GM18907 (cell line): ENCODE measurements at regions not wholly inside any gene's neighbourhood (a gene's known extent, or its start where the extent isn't known, plus 50 kb on each side); places are given as distances from the start of the nearest gene placed in this dataset.
"Not testable (repeated sequence)": the region's sequence is repeated elsewhere in the genome, so short reads cannot be mapped to it uniquely, and the experiment has no call there.

ENCODE experiments used
- ATAC-seq: cut with Tn5 transposase; IDR thresholded peaks from one replicate; pipeline ENCODE4 v1.9.1; 2021; ENCODE audit warnings: mild to moderate bottlenecking, moderate library complexity; ENCODE audit not compliant: unreplicated experiment

- ATAC-seq = no peak
Measured at GRCh38 chr12:59056966-59057365, 136.7 kb upstream of the LRIG3 start.

GRCh38 chr12:59055204-59055860, 135.0 kb upstream of the LRIG3 start:
- ATAC-seq = peak; percentile 83

DNA sequence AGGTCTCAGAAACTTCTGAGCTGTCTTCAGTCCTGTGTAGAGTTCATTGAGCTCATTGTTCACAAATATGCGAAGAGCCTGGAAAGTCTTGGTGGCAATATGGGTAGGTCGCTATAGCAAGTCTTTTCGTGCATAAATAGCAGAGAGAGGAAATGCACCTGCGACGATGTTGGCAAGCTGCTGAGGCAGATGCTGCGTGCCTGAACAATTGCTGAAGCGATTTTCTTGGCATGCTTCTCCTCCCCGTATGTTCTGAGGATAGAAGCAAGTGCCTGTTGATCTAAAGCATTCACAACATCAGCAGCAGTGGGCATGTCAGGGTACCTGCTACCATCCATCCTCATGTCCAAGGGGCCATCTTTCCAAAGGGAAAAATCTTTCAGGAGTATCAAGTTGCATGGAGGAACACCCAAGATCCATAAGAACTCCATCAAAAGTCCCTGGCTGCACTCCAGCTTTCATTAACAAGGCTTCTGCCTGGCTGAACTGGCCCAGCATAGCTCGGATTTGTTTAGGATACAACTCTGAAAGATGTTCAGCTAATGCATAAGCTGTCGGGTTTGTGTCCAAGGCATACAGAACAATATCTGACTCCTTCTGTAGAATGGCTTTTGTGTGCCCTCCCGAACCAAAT, 133.1 kb upstream of the LRIG3 start:
- not testable (repeated sequence) for ATAC-seq

GRCh38 chr12:59046763-59047534, 126.6 kb upstream of the LRIG3 start:
- no peak for ATAC-seq

DNA sequence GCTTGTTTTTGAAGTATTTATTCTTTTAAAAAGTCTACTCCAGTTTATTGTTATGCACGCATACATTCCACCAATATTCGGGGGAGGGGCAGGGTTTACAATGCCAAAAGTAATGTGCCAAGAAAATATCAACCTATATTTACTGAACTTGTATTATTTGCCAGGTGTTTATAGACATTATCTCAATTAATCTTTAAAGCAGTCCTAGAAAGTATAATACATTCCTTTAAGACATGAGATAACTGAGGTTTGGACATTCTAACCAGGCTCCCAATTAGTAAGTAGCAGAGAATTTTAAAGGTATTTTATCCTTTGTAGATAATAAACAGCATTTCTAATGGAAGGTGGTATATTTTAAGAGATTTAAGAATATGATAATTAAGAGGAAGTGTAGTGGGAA, 124.5 kb upstream of the LRIG3 start:
- ATAC-seq = no peak

DNA sequence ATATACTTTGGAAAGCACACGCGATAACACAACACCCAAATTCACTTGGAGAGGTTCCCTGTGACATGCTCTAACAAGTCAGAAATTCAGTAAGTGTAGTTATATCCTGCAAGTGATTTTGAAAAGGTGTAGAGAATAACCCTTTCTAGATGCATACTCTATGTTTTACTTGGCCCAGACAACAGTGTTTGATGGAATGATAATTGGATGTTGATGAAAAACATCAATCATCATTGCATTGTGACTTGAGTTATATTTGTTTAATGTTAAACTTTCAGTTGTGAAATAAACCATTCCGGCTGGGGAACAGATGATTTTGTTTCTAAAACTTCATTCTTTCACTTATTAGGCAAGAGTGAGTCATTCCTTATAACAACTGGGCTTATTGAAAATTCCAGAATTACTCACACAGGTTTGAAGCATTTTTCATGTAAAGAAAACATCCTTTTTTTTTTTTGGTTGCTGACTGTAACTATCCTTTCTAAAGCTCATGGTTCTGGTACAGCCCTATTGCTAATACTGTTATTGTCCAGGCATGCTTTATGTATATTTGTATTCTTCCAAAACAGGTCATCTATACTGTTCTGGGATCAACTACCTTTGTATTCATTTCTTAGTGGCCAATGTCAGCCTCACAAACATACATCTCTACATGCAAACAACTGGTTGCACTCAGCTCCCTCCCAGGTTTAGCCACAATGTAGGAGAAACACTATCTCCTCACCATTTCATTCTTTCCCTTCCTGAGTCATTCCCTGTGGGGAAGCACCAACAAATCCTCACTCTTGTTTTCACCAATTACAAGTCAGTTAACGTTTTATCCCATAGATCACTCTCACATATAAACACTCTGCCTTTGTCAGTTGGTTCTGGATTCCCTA, 121.2 kb upstream of the LRIG3 start:
- no peak for ATAC-seq

GRCh38 chr12:59040656-59041055, 120.4 kb upstream of the LRIG3 start:
- no peak for ATAC-seq

DNA sequence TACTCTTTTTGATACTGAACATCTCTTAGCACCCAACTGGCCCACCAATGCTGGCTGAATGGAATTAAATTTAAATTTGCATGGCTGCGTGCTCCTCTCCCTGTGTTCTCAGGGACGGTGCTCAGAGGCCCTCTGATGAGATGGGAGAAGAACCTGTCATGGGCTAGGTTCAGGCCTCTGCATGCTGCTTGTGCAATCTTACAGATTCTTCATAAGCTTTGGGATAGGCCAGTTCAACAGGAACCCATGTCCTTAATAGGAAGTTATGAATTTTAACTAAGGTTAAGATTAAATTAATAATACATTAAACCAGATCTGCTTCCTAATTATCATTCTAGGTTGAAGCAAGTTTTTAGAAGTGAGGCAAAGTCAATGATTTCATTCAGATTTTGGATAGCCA, 119.7 kb upstream of the LRIG3 start:
- ATAC-seq = no peak

GRCh38 chr12:59039005-59039404, 118.7 kb upstream of the LRIG3 start:
- no peak for ATAC-seq

DNA sequence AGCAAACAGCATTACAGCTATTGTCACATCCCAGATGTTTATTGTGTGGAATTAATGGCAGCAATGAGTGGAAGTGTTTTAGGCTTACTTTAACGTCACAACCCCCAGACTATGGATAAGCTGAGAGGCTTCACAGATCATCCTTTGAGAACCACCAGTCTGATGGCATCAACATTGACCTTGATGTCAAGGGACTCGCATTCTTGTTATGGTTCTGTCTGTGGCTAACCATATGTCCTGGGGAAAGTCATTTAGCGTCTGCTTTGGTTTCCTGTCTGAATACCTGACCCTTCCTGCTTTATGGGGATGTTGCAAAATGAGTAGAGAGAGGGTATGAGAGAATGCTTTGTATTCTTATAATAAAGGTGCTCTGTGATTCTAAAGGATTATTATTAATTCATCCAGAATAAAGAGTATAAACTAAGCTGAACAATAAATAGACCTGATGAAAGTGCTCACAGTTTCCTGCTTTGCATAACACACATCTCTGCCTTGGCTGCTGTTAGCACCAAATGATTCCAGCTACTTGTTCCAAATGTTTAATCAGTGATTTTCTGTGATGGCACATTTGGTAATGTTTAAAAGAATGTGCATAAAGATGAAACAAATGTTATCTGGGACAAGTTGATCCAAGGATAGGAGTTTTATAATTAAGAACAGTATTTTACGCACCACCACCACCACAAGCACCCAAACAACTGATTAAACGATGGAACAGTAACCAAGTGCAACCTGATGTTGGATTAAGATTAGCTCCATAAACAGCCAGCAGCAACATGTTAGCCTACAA, 116.9 kb upstream of the LRIG3 start:
- ATAC-seq = no peak

DNA sequence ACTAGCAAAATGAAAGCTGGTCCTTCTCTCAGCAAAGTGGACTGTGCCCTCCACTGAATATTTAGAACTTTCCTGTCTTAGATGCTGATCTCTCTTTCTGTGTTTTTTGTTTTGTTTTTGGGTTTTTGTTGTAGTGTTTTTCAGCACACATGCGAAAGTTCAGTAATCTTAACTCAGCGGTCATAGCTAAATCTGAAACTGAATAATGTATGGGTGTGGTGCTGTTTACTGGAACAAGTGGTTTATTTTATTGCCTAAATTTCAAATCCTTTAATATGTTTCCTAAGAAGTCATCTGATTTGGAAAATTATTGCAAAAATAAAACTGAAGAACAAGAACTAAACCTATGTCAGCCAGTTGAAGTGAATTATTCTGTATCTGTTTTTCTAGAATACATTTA, 116.0 kb upstream of the LRIG3 start:
- ATAC-seq = no peak

DNA sequence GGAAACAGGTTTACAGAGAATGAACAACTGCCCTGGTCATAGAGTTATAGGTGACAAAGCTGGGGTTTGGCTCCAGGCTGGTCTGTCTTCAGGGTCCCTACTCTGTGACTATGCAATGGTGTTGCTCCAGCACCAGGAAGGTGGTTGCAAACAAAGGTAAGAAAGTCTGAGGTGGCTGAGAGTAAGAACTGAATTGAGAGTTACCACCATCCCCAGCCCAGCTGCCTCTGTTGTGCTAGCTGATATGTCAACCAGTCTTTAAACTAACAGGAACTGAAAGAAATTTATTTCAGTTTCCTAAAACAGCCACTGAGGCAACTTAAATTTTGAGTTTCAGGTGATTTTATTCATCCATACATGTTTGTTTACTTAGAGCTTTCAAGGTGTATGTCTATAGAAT, 111.0 kb upstream of the LRIG3 start:
- ATAC-seq = no peak

GRCh38 chr12:59030415-59030814, 110.1 kb upstream of the LRIG3 start:
- no peak for ATAC-seq

GRCh38 chr12:59027199-59027598, 106.9 kb upstream of the LRIG3 start:
- ATAC-seq = no peak

DNA sequence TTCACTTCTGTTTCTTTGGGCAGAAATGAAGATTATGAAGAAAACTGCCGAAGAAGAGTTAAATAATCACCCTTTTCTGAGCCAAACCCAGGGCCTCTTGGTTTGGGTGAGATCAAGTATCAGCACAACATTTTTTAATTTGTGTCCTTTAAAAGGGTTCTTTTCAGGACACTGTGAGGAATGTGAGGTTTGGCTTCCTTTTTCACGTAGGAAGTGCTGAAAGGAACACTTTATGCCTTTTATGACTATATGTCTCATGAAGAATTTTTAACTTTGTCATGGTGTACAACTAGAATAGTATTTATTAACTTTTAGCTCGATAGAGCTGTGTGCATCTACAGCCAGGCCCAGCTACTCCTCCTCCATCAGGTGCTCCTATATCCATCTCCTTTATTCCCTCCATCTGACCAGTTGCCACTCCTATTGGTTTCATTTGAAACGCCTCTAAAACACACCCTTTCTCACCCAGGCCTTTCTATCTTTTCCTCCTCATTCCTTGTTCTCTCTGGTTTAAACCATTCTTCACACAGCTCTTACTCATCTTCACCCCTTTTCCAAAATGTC, 103.6 kb upstream of the LRIG3 start:
- ATAC-seq = no peak

DNA sequence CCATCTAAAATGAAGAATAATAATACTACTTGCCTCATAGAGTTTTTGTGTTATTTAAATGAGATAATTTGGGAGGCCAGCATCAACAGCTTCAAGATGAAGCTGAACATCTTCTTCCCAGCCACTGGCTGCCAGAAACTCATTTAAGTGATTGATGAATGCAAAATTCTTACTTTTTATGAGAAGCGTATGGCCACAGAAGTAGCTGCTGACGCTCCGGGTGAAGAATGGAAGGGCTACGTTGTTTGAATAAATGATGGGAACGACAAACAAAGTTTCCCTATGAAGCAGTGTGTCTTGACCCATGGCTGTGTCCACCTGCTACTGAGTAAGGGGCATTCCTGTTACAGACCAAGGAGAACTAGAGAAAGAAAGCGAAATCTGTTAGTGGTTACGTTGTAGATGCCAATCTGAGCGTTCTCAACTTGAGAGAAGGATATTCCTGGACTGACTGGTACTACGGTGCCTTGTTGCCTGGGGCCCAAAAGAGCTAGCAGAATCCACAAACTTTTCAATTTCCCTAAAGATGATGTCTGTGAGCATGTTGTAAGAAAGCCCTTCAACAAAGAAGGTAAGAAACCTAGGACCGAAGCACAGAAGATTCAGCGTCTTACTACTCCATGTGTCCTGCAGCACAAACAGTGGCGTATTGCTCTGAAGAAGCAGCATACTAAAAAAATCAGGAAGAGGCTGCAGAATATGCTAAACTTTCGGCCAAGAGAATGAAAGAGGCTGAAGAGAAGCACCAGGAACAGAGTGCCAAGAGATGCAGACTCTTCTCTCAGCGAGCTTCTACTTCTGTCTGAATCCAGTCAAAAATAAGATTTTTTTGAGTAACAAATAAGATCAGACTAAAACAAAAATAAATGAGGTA, 100.0 kb upstream of the LRIG3 start:
- no peak for ATAC-seq

GRCh38 chr12:59014885-59015284, 94.6 kb upstream of the LRIG3 start:
- no peak for ATAC-seq

DNA sequence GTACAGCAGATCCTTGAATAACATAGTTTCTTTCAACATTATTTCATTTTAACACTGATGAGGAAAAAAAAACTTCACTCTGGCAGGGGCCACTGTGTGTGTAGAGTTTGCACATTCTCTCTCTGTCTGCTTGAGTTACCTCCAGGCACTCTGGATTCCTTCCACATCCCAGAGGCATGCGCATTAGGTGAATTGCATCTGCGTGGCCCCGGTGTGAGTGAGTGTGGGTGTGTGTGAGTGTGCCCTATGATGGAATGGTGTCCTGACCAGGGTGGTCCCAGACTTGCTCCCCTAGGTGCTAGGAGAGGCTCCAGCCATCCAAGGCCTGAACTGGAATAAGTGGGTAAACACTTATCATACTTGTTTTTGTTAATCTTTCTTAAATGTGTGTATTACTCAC, 90.6 kb upstream of the LRIG3 start:
- ATAC-seq = no peak

- ATAC-seq = no peak
Measured at GRCh38 chr12:59010118-59010517, 89.8 kb upstream of the LRIG3 start.
